Hematopoietic multipotent progenitor cell treated with erythropoietin and hydrocortisone succinate and interleukin-3 and kit ligand, for 17 days (in vitro differentiated cells): ENCODE measurements at regions not wholly inside any gene's neighbourhood (a gene's known extent, or its start where the extent isn't known, plus 50 kb on each side); places are given as distances from the start of the nearest gene placed in this dataset.

ENCODE experiments used
- DNase-seq: peaks from one replicate; pipeline ENCODE4 v3.0.0-alpha.2; 2015; ENCODE audit warnings: low spot score

DNA sequence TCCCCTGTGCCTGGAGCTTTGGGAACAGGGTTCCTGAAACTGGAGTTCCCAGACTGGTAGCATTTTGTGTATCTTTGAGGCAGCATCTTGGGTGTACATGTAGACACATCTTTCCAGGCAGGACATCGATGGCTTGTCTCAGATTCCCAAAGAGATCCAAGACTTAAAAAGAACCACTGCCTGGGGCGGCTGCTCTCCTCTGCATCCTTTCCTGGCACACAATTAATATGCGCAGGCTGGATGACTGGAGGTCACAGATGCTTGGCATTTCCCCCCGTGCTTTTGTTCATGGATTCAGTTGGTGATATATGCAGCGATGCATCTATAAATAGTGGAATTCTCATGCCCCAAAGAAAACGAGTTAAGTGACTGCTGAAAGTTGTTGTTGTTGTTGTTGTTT lies 80.5 kb downstream of the CLDN34 start:
- DNase-seq, result no peak

DNA sequence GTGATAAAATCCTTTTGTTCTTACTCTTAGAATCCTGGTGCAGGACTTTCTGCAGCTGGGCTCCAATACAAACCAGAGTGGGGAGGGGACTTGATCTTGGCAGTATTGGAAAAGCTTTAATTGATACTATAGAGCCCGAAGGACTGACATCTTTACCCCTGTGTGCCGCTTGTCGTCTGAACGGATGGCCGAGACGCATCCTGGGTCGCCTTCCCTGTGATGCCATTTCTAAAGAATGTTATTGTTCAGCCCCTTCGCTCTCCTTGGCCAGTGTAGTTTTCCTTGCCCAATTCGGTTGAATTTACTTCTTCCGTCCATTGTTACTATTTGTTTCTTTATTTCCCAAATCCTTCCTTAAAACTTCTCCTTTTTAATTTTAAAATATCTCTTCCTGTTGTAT lies 80.9 kb downstream of the CLDN34 start:
- DNase-seq, result no peak

DNA sequence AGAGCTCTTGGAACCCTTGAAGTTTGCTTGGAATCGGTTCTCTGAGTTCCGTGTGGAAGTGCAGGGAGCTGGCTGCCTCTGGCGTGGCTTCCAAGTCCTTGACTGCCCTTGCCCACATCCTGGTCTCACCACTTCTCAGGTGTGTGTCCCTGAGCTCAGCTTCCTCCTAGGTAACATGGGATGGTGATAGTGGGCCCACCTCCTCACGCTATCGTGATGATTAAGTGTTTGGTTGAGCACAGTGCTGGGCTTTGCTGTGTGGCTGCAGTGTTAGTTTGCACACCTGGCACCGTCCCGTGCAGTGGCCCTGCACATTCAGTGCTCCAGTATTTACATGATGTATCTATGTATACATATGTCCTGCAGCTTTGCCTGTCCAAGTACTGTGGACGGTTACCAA lies 81.5 kb downstream of the CLDN34 start:
- peak; percentile 22 for DNase-seq

DNA sequence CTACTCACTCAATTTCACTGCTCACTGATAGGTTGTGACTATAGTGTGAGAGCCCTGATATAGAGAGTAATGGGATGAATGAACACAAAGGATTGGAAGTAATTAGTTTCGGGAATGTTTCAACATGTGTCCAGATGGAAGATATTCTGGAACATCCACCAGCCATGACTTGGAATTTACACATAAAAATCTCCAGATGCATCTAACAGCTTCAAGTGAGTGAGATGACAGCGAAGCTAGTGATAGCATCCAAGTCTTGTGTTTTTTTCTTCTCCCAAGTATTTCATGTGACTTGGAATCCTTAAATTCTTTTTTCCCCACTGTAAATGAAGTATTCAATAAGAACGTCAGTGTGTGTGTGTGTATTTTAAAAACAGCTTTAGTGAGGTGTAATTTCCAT lies 82.1 kb downstream of the CLDN34 start:
- DNase-seq, result no peak

DNA sequence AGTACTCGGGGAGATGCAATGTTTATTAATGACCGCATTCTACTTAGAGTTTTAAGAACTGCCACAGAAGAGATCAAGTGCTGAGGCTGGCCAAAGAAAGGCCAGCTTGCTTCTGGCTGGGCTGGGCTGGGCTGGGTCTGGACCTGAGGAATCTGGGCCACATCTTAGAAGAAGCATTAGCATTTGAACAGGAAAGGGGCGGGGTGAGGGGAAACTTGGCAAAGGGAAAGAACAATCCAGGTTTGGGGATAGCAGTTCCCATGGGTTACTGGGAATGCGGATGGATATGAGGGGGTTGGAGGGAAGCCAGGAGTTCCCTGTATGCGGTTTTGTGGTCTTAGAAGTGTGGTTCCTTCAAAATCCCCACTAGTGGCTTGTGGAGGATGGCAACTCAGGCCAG lies 83.3 kb downstream of the CLDN34 start:
- DNase-seq, result no peak

DNA sequence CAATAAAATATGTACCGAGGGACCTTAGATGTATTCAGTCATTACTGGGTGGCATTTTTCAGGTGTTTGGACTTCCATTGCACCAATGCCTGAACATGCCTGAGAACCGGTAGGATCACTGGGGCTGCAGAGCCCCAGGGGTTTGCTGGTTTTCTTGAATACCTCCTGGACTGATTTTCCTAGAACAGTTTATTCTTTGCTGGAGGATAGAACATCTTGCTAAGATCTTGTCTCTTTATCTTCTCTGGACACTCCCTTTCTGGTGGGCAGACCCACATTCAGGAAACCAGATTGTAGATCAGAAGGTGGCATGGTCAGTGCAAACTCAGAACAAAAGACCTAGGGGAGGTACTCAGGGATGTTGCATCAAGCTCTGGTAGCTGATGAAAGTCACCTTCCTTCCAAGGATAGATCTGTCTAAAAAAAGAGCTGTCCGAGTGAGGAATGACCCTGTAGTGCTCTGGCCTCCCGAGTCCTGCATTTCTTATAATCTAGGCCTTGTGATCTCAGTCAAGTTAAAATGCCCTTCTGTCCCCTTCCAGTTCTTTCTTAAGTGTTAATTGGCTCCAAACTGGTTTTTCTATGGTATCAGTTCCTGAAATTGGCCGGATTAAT lies 84.8 kb downstream of the CLDN34 start:
- no peak for DNase-seq

DNA sequence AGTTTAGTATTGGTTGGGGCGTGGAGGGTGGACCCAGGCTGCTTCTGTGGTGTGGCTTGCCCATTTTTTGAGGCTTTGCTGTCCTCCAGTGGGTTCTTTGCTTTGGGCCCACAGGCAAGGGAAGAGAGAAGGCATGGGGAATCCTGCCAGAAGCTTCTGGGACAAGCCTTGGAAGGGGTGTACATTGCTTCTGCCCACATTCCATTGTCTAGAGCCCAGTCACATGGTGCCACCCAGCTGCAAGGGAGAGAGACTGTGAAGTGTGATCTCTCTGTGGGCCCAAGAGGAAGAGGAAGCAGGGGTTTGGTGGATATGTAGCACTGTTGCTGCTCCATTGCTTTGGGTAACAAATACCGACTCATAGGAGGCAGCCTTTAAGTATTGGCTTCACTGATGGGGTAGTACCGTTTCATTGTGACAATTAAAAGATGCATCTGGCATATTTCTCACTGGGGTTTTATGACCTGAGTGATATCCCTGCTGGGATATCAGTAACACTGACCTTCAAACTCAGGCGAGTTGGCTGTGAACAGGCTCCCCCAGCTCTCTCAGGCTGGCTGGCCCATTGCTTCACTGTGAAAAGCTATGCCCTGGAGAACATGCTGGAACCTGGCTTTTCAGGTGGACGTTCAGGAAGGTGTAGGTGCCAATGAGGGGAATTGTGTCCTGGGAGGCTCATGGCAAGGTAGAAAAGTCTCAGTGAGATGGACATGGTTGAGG lies 85.9 kb downstream of the CLDN34 start:
- no peak for DNase-seq

DNA sequence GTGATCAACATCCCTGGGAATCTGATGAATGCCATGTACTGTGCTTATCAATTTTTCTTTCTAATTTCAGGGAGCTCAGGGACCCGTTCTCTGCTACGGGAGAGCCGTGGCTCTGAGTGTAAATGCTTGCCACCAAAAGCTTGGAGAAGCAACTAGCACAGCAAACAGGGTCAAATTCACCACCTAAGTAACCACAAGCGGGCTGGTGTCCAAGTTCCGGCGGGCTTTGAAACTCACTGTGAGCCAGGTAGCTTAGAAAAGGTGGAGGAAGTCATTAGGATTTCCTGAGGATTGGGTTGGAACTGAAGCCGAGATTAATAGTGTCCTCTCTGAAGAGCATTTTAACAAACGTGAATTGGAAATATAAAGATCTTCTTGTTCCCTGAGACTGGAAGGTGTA lies 87.2 kb downstream of the CLDN34 start:
- no peak for DNase-seq

DNA sequence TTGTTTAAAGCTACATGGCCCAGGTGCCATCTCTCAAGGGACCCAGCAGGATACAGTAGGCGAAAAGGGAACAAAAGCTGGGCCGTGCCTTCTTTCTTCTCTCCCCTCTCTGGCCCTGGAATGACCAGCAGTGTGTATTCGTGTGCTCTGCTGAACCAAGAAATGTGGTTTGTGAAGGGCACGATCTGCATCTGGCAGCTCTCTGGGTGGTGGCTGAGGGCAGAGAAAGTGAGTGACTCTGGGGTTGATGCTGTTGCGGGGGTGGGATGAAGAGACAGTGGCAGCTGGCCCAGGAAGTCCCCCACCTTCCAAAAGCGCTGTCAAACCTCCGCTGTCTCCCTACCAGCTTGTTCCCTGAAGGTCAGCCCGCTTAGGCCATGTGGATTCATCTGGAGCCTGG lies 88.3 kb downstream of the CLDN34 start:
- DNase-seq, result no peak

DNA sequence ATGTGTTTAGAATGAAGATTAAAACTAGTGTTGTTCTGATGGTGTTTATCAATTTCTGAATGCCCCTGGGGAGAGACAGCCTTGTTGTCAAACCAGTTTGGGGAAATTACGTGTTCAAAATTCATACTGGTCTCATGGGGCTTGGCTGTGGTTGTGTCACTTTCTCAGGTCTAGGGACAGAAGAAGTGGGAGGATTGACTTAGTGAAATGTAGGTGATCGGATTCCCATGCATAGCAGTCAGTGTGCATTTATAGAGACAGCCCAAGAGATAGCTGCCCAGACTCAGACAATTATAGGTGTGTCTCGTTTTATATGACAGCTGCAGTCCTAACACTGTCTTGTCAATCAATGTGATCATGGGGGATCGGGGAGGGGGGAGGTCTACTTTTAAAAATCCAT lies 94.4 kb upstream of the CLCN4 start:
- DNase-seq, result no peak

DNA sequence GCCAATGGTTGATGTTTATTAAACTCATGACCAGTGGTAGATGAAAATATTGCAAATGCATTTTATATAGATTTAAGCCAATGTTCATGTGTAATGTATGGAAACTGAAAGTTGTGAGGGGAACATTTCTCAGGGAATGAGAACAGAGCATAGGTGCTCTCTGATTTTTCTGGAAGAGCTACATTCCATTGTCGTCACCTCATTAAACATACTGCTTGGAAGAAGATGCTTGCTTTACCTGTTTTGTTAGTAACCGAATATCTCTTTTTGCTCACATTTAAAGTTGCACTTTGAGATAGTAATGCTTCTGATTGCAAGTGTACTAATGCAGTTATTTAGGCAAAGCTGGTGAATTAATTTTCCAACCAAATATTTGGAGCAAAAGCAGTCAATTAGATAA lies 93.8 kb upstream of the CLCN4 start:
- DNase-seq, result no peak

DNA sequence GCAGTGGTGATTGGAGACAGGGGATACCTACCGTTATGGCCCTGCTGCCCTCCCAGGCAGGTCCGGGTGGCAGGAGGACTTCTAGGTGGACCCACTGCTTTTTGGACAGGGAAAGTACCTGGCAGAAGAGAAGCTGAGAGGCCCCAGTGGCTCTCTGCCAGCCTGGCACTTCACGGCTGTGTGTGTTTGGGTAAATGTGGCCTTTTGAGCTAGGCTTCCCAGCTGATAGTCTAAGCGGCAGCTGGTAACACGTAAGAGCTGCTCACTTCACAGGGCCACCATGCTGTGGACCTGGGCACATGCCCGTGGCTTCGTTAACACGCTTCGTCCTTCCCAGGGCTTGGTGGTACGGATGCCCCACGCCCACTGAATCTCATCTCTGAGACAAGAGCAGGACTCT lies 92.0 kb upstream of the CLCN4 start:
- no peak for DNase-seq

DNA sequence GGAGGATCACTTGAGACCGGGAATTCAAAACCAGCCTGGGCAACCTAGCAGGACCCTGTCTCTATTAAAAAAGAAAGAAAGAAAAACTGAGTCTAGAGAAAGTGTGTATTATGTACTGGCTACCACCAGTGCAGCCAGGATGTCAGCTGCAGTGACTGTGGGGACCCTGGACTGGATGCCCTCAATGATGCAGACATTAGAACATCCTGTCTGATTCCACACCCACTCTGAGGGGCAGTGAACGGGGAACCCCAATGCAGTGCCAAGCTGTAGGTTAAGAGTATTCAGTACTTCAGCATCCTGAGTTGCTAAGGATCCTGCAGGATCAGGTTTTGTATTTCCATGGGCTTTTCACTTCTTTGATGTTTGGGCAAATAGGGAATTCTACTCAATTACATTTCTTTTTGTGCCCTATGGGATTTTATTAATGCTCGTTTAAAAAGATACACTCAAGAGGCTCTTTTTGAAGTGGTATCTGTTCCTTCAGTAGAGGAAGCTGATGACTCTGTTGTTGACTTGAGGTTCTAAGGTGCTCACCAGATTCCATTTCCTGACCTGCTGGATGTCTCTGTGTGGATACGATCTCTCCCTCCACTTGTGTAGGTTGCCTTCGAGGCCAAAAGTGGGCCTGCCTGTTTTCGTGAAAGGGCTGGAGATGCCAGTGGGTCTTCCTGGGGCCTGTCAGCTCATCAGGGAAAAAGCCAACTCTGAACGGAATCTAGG lies 85.9 kb upstream of the CLCN4 start:
- DNase-seq, result no peak

DNA sequence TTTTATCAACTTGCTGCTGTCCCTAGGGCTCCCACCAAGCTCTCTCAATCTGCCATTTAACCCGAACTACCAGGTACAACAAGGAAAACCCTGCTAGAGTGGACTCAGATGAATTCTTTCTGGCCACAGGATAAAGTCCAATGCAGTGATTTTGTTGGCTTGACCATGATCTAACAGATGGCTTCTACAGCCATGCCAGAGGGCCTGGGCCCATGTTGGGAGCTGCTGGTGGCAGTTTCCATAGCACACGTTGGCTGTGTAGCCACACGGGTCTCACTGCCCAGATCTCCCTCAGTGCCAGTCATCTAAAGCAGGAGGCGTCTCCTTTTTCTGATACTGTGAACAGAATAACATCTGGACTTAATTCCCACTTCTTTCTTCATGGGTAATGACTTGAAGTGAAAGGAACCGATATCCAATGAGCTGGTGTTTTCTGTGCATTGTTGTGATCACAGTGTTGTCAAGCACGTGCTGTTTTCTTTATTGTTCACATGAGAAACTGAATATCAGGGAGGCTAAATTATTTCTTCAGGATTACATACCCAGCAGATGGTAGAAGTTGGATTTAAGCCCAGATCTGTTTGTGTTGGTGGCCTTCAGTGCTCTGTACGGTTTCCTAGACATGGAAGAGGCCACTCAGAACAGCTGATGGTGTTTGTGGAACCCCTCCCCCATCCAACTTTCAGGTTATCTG lies 85.2 kb upstream of the CLCN4 start:
- no peak for DNase-seq

DNA sequence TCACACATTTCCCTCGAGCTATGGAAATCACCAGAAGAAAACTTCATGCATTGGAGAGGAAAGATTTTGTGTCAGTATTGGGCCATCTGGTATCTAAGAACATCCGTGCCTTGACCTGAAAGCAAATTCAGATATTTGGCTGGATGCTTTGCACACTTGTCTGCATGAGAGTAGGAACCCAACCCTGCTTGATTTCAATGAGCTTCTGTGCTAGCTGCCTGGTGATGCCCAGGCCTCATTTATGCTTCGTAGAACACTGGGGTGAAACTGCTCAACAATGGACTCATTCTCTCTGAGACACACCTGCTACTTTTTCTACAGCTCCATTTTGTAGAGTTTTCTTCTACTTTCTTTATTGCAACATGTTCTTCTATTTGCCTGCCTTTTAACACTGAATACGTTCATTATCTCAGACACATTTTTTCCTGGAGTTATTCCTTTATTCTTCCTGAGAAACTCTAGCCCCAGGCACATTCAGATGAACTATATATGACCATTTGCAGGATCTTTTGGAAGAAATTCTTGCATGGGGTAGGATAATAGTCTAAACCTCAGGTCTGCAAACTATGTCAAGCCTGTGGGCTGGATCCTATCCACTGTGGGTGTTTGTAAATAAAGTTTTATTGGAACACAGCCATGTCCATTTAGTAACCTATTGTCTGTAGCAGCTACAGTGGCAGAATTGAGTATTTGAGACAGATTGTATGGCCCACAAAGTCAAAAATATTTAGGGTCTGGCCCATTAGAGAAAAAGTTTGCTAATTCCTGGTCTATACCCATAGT lies 83.8 kb upstream of the CLCN4 start:
- DNase-seq, result no peak

DNA sequence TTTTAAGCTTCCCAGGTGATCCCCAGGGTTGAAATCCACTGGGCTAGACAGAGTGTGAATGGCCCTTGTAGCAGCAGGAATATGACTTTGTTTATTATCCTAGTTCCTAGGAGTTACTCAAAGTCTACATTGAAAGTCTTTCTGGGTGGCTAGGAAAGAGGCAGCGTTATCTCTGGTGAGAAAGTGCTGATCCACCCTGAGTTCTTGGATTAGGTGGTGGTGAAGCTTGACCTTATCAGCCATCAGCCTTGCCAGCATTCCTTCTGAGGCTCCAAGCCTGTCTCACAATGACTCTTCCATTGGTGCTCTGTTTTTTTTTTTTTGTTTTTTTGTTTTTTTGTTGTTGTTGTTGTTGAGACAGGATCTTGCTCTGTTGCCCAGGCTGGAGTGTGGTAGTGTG lies 83.1 kb upstream of the CLCN4 start:
- peak; percentile 70 for DNase-seq

DNA sequence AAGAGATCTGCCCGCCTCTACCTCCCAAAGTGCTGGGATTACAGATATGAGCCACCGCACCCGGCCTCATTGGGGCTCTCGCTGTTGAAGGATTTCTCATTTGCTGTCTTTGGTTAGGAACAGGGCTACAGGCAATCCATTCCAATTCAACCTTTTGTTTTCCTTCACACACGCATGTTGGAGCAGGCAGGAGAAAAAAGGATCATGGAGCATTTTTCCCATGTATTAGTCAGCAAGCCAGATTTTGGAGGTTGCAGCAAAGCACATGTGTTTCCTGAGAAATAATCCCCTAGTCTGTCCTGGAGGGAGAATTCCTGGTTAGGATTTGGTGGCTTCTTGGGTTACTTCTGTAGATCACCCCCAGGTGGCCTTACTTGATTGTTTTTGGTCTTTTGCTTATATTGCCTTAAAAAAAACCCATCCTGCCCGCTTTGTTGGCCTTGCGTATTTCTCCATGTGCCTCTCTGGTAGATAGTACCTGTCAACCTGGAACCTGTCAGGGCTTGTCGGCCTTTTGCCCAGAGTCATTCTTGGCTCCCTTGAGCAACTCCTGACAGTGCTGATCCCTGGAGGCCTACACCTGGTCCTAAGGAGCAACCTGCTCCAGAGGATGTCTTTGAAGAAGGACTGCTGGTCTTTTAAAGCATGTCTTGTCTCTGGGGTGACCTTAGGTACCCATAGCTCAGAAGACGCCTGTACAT lies 82.4 kb upstream of the CLCN4 start:
- peak; percentile 15 for DNase-seq

DNA sequence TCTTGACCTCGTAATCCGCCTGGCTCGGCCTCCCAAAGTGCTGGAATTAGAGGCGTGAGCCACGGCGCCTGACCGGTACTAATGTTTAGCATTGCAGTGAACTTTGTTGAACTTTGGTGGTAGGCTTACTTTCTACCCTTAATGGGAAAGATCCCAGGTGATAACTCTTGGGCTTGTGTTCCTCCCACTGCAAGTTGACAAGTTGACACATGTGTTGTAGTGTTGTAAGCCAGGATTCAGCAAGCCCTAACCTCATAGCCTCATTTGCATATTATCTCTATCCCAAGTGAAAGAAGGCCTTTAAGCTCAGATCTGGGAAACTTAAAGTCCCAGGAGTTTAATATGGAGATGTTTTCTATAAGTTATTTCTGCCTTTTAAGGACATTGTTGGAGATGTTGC lies 80.0 kb upstream of the CLCN4 start:
- DNase-seq, result no peak

DNA sequence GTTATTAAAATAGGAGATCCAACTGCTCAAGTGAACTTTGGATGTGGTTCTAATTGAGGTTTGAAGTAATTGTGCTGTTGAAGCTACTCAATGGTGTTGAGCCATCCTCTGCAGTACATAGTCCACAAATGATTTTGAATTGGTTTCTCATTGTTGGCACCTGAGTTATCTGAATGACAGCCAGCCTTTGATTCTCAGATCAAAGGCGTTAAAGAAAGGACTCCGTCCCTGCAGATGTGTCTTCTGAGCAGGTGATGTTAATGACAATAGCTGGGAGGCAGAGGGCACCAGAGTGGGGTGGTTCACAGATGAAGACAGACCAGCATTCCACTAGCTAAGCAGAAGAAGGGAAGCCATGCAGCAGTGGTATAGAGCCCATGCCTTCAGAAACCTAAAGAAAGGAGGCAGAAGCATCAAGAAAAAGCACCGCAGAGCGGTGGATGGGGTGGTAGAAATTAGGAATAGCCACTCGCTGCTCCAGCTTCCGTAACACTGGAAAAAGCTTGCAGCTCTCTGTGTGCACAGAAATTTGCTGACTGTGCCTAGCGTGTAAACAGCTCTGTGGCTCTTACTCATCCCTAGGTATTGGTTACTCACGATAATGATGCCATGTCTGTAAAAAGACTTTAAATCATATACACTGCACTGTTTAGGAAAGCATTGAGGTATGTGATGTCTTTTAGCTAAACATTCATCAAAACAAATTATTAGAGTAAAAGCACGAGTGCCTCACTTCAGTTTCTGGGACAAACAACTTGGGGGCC lies 79.2 kb upstream of the CLCN4 start:
- DNase-seq, result peak; percentile 20

DNA sequence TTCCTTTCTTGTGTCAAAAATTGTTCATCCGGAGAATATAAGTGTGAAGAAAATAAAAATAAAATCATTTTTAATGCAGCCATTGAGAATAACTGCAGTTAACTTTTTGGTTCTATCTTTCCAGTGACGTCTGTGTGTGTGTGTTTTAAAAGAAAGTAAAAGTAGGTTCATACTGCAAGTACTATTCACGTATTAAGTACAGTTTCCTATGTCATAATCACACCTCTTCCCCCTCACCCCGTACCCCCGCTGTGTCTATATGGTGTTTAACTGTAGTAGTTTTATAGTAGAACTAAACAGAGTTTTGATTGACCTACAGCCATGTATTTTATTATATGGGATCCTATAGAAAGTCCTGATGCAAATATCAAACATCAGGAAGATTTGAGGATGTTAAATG lies 78.5 kb upstream of the CLCN4 start:
- DNase-seq, result no peak

DNA sequence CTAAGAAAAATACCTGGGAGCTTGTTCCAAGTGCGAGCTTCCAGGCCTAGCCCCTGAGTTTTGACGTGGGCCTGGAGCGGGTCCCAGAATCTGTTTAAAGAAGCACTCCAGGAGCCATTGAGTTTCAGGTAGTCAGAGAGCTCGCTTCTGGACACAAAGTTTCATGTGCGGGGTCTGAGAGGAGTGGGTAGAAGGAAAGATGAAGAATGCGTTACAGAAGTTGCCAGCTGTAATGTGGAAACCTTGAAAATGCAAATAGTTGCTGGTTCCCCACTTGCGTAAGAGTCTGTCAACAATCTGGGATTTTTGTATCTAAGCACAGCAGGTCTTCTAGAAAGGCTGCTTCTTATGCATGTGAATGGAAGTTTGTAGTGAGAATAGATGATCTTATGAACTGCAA lies 77.5 kb upstream of the CLCN4 start:
- DNase-seq, result no peak
